GM19035 (cell line): ENCODE measurements at regions not wholly inside any gene's neighbourhood (a gene's known extent, or its start where the extent isn't known, plus 50 kb on each side); places are given as distances from the start of the nearest gene placed in this dataset.
"Not testable (repeated sequence)": the region's sequence is repeated elsewhere in the genome, so short reads cannot be mapped to it uniquely, and the experiment has no call there.

Source experiments
- ATAC-seq: cut with Tn5 transposase; IDR thresholded peaks from one replicate; pipeline ENCODE4 v1.9.1; 2021; ENCODE audit not compliant: unreplicated experiment

- no peak for ATAC-seq
Measured at GRCh38 chr3:72081471-72082185, 296.7 kb upstream of the PROK2 start.

DNA sequence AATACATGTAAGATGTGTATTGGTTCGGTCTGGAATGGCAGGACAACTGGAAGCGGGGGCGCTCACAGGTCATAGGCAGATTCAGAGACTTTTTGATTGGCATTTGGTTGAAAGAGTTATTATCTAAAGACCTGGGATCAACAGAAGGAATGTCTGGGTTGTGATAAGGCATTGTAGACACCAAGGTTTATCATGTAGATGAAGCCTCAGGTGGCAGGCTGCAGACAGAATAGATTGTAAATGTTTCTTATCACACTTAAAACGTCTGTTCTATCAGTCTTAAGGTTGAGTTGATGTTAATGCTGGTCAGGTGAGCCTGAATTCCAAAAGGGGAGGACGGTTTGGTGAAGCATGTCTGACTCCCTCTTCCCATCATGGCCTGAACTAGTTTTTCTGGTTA is 295.9 kb upstream of the PROK2 start:
- no peak for ATAC-seq

GRCh38 chr3:72080095-72080494 is 295.1 kb upstream of the PROK2 start:
- ATAC-seq: no peak

DNA sequence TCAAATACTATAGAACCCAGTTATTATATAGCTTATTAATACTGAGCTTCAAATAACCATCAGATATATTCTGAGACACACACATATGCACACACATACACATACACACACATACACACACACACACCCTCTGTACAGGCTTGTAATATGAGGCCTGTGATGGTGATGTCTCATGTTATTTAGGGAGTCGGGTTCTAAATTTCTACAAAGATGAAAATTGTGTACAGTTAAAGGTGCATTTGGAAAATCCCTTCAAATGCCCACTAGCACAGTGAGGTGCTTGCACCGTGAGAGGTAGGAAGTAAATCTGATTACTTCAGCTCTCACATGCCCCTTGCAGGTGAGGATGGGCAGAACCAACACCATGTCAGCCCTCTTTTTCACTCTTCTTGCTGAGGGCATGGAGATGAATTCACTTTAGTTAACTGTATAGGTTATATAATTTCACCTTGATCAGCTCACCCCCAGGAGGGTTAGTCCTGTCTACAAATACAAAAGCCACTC is 294.5 kb upstream of the PROK2 start:
- no peak for ATAC-seq

DNA sequence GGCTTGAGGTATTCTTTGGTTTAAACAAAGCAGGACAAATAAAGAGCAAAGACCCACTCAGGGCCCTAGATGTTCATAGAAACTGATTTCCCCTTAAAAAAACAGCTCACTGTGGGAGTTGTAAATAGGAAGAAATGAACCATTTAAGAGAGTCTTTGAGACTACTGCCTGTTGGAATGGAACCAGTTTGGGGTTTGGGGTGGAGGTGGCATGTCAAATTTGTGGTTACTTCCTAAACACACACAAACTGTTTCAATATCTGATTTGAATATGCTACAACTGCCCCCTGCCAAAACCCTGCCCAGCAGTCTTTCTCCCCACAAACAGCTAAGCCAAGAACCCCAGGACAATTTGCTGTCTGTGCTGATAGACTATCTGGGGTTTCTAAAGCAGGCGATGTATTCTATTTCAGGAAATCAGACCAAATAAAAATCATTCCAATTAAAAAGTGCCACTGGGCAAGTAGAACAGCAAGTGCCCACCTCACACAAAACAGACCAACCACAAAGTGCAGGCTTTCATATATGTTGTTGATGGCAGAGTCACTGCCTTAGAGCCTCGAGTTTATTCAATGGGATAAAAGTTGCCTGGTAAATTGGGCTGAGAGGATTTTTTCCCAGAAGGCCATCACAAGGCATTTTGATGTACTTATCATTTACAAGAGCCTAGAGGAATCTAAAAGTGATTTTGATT is 293.9 kb upstream of the PROK2 start:
- ATAC-seq: no peak

DNA sequence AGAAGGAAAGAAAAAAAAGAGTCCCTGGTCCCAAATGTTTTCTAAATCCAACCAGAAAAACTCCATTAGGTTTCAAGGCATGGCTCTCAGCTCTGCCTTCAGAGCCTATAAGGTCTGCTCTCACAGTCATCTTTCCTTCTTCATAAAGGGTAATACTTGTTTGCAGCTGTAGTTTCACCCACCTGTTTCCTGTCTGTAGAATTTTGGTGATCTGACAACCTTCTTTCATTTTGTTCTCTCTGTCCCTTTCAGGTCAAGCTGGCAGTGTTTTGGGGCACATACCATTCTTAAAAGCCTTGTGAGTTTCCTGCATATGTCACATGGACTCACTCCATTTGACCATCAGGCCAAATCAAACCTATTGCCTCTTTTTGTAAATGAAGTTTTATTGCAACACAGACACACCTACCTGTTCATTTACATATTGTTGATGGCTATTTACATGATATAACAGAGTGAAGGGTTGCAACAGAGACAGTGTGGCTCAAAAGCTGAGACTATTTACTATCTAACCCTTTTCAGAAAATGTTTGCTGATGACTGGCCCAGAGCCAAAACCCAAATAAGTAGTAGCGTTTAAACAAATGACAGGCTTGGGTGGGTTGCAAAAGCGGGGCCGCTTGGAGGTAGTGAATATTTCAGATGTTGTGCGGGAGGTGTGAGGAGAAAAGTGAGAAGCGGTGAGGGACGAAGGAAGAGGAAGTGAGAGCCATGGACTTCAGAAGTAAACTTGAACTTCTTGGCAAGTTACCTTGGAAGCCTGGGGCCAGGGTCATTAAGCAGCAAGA is 292.7 kb upstream of the PROK2 start:
- peak; percentile 40 for ATAC-seq

DNA sequence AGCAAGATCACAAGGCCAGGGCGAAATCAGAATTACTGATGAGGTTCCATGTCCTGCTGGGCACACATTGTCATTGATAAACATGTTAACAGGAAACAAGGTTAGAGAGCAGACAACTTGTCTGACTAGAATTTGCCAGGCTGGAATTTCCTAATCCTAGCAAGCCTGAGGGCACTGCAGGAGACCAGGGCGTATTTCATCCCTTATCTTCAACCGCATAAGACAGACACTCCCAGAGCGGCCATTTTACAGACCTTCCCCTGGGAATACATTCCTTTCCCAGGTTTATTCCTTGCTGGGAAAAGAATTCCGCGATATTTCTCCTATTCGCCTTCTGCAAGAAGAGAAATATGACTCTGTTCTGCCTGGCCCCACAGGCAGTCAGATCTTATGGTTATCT is 290.9 kb upstream of the PROK2 start:
- ATAC-seq: not testable (repeated sequence)

DNA sequence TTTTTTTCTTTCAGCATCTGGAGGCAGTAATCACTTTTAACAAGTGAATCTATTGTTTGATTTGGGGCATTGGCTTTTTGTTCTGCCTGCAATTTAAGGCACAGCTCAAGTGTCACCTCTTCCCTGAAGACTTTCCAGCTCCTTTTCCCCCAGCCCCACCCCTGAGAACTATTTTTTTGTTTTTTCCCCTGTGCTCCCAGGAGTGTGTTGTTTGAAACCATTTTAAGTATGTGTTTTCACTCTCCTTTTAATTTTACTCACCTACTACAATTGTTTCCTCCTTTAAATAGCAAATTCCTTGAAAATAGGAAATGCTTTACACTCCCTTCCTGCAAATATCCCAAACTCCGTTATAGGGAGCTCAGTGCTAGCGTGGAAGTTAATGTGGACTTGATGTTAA is 286.7 kb upstream of the PROK2 start:
- ATAC-seq: no peak

GRCh38 chr3:72070005-72070404 is 285.1 kb upstream of the PROK2 start:
- ATAC-seq: no peak

- ATAC-seq: no peak
Measured at GRCh38 chr3:72069543-72069942, 284.6 kb upstream of the PROK2 start.

DNA sequence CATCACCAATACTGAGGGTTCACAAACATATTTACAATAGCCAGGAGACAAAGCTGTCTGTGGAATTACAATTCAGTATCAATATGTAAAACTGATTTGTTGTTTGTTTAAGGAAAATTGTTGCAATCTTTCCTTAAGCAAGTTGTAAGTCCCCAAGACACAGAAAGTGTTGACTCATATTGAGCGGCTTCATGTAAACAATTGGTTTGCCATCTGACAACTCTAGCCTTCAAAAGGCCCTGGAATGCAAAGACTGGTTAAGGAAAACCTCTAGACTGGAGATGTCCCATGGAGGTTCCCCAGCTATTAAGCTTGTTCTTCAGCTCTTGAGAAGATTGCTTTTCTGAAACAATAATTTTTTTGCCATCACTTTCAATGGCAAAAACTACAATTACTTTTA is 283.7 kb upstream of the PROK2 start:
- ATAC-seq: no peak

GRCh38 chr3:72067721-72068120 is 282.8 kb upstream of the PROK2 start:
- no peak for ATAC-seq

- no peak for ATAC-seq
Measured at GRCh38 chr3:72065872-72066641, 281.1 kb upstream of the PROK2 start.

DNA sequence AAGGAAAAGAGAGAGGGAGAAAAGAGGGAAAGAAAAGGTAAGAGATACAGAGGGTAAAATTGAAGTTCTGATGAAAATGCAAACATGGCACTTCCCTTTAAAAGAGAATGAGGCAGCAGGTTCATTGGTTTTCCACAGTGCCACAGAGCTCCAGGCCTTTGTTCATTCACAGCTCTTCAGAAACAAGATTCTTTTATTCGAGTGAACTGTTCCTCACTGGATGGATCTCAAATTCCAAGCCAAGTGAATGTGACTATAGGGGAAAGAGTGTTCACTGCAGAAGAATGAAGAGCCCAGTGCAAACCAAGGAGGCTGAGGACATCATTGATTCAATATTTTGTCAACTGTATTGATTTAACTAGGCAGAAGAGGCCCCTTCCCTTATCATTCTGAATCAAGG is 280.3 kb upstream of the PROK2 start:
- no peak for ATAC-seq

DNA sequence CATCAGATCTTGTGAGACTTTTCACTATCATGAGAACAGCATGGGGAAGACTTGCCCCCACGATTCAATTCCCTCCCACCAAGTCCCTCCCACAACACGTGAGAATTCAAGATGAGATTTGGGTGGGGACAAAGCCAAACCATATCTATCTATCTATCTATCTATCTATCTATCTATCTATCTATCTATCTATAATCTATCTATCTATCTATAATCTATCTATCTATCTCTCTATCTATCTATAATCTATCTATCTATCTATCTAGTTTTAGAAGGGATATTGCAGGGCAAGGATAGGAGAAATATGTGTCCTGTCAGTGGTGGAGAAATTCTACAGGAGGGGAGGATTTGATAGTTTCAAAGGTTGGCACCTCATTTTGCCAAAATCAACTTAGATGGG is 279.8 kb upstream of the PROK2 start:
- ATAC-seq: not testable (repeated sequence)

DNA sequence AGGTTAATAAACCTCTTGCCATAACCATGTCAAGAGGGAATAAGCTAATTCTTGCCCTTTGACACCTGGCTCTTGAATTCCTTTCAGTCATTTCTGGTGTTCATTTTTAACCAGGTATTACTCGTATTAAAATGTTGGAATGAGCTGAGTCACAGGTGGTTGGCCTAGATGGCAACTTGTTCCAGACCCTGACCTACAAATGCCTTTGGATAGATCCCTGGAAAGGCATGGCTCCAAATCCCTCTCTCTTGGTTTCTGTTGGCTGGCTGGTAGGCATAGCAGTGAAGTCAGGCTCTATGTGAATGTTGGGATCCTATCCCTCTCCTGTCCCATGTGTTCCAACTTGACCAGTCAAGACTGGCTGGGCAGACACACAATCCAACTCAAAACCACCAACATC is 277.1 kb upstream of the PROK2 start:
- no peak for ATAC-seq

GRCh38 chr3:72060447-72061034 is 275.6 kb upstream of the PROK2 start:
- ATAC-seq: no peak

DNA sequence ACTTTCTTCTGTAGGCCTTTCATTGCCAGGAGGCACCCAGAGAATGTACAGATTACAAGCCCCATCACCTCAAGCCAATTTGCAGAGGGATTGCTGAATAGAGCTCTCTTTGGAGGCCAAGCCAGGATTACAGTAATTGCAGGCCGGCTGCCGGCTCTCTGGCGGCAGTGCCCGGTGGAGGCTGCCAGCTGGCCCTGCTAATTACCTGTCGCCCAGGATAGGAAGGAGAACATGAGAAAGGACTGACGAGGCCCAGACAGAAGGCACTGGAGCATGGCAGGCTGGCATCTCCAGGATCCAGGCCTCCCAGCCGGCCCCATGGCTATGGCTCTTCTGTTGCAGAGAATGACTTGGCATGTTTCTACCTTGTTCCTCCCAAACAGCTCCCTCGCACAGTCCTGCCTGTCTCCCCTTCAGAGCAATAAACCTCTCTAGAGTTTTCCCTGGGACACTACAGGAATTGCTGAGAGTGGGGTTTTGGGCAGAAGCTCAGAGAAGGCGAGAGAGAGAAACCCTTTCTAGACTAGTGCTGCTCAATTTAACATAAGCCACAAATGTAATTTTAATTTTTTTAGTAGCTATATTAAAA is 273.6 kb upstream of the PROK2 start:
- ATAC-seq: no peak

DNA sequence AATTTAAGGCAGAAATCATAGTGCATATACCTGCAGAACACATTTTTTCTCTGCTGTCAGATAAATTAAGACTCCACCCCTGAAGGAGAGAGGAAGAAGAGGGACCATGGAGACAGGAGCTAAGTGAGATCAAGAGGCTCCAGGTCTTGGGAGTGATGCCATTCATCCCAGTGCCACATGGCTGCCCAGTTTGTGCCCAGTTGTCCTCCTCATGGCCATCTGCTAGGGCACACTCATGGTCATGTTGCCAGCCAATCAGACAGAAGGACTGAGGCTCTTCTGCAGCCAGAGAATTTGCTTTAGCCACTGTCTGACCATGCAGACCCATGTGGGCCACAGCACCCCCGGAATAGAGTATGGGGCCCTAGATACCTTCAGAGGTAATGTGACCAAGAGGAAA is 270.5 kb upstream of the PROK2 start:
- ATAC-seq: no peak

- ATAC-seq: no peak
Measured at GRCh38 chr3:72054976-72055375, 270.0 kb upstream of the PROK2 start.
